ENCODE measurements at regions not wholly inside any gene's neighbourhood (a gene's known extent, or its start where the extent isn't known, plus 50 kb on each side); places are given as distances from the start of the nearest gene placed in this dataset.

DNA sequence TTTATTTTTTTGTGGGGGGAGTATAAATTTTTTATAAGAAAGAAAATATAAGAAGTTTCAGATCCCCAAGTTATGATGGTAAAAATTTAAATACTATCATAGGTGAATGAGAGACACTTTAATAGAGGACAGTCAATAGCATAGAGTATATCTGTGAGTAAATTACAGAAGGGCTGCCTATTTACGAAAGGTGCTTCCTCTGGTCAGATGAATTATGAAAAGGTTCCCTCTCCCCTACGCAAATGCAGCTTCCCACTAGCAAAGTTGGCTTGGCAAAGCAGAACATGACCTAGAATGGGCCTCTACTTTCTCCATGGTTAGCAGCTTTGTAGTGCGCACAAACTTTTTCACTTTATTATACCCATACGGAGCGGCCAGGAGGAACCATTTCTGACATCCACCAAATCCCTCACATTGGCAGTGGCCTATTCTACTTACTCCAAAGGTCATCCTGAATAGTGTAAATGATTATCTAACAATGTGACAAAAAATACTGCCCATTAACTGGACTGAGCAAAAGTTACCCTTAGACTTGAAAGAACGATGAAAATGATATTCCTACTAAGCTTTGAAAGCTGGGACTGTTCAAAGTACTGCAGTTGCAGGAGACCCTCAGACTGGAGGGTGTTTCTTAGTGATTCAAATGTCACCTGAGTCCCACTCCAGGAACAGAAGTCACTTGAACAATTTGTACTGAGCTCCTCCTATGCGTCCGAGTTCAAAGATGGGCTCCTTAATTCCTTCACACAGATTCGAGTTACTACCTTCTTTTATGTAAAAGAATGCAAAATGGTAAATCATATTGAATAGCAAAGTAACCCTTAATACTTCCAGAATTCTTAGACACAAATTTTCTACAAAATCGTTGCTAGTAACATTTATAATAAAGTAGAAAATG is 148.5 kb downstream of the NOL4 start:
- H3K4me3 ChIP-seq, result no peak overlapping the region
- no peaks in the 10 kb centered on the region for H3K4me1 ChIP-seq (ENCODE audit: insufficient read depth)
- no peaks in the 10 kb centered on the region for H3K36me3 ChIP-seq
- H3K9me3 ChIP-seq, result no peaks in the 10 kb centered on the region
- no peak for DNase-seq
- no peak for TF ChIP-seq EP300 (IDR thresholded peaks at IDR 0.05)
- TF ChIP-seq POLR2A (IDR thresholded peaks at IDR 0.05), result no peak
- TF ChIP-seq, protein P1, sequence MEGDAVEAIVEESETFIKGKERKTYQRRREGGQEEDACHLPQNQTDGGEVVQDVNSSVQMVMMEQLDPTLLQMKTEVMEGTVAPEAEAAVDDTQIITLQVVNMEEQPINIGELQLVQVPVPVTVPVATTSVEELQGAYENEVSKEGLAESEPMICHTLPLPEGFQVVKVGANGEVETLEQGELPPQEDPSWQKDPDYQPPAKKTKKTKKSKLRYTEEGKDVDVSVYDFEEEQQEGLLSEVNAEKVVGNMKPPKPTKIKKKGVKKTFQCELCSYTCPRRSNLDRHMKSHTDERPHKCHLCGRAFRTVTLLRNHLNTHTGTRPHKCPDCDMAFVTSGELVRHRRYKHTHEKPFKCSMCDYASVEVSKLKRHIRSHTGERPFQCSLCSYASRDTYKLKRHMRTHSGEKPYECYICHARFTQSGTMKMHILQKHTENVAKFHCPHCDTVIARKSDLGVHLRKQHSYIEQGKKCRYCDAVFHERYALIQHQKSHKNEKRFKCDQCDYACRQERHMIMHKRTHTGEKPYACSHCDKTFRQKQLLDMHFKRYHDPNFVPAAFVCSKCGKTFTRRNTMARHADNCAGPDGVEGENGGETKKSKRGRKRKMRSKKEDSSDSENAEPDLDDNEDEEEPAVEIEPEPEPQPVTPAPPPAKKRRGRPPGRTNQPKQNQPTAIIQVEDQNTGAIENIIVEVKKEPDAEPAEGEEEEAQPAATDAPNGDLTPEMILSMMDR (IDR thresholded peaks at IDR 0.05), result no peak
- 88 to 90% (median 89%) methylated on average over 10 of the region's 10 CpGs for WGBS, 3 donors
- no peaks in the 10 kb centered on the region for H3K27me3 ChIP-seq
- intact Hi-C loops (cut with DNase I), result no loop called here
- no peak overlapping the region for H3K27ac ChIP-seq

DNA sequence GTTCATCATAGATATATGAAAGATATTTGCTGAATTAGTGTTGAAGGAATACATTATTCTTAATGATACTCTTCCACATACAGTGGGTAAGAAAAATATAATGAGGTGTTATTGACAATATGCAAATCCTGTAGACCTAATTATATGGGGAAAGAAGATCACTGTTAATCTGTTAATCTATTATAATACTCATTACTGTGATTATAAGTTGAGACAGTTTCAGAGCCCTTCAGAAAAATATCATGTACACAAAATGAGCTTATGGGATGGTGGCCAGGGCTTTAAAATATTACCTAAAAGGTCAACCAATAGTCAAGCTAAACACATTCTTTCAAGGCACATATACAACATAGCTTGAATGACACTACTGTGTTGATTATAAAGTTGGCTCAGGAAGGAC is 163.5 kb downstream of the NOL4 start:
- intact Hi-C loops (cut with DNase I), result no loop called here
- H3K4me3 ChIP-seq, result no peak overlapping the region
- H3K9me3 ChIP-seq, result no peaks in the 10 kb centered on the region
- no peak for TF ChIP-seq POLR2A (IDR thresholded peaks at IDR 0.05)
- TF ChIP-seq, protein P1 (IDR thresholded peaks at IDR 0.05), result no peak
- TF ChIP-seq EP300 (IDR thresholded peaks at IDR 0.05), result no peak
- H3K27me3 ChIP-seq, result no peaks in the 10 kb centered on the region
- no peaks in the 10 kb centered on the region for H3K4me1 ChIP-seq (ENCODE audit: insufficient read depth)
- DNase-seq, result no peak
- no peak overlapping the region for H3K27ac ChIP-seq
- H3K36me3 ChIP-seq, result no peaks in the 10 kb centered on the region

DNA sequence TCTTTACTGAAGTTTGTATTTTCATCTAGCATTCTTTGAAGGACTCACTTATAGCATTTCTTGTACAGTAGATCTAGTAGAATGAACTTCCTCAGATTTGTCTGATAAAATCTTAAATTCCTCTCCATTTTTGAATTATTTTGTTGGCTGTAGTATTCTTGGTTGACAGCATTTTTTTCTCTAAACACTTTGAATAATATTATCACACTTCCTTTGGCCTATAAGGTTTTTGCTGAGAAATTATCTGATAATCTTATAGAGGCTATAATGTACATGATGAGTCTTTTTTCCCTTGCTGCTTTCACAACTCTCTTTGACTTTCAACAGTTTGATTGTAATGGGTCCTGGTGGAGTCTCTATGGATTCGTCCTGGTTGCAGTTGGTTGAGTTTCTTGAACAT is 169.5 kb downstream of the NOL4 start:
- H3K27me3 ChIP-seq, result no peaks in the 10 kb centered on the region
- H3K4me1 ChIP-seq (ENCODE audit: insufficient read depth), result no peaks in the 10 kb centered on the region
- H3K36me3 ChIP-seq, result no peaks in the 10 kb centered on the region
- no peak overlapping the region for H3K4me3 ChIP-seq
- DNase-seq, result no peak
- H3K27ac ChIP-seq, result no peak overlapping the region
- 55 to 70% (median 65%) methylated on average over 1 of the region's 1 CpG for WGBS, 3 donors
- TF ChIP-seq, protein P1 (IDR thresholded peaks at IDR 0.05), result no peak
- TF ChIP-seq POLR2A (IDR thresholded peaks at IDR 0.05), result no peak
- TF ChIP-seq EP300 (IDR thresholded peaks at IDR 0.05), result no peak
- intact Hi-C loops (cut with DNase I), result no loop called here
- no peaks in the 10 kb centered on the region for H3K9me3 ChIP-seq

DNA sequence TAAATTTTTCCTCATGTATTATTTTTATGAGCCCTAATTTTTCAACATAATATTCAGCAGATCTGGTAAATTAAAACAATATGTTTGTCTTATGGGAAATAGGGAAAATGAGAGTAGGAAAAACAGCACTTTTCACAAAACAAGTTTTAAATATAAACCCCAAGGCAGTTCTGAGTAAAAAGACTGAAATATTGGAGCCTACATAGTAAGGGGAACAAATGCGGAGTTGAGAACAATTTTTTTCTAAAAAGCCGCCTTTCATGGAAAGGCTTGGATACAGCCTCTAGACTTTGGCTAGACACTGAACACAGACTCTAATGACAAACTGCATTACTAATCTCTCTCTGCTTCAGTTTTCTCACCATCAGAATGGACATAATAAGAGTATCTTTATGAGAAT is 174.1 kb downstream of the NOL4 start:
- Histone ChIP-seq H3K36me3 (no peaks in the 10 kb centered on the region), H3K27ac (no peak overlapping the region), H3K4me1 (ENCODE audit: insufficient read depth) (no peaks in the 10 kb centered on the region), H3K9me3 (no peaks in the 10 kb centered on the region), H3K27me3 (no peaks in the 10 kb centered on the region), H3K4me3 (no peak overlapping the region)
- intact Hi-C loops (cut with DNase I), result no loop called here
- no peak for DNase-seq
- TF ChIP-seq, protein P1 (IDR thresholded peaks at IDR 0.05), result no peak
- TF ChIP-seq POLR2A (IDR thresholded peaks at IDR 0.05) (no peak), EP300 (IDR thresholded peaks at IDR 0.05) (no peak)
- 83 to 97% (median 92%) methylated on average over 2 of the region's 2 CpGs for WGBS, 3 donors

All from ovary (tissue), 7 donors.